ENCODE measurements at regions not wholly inside any gene's neighbourhood (a gene's known extent, or its start where the extent isn't known, plus 50 kb on each side); places are given as distances from the start of the nearest gene placed in this dataset.

GRCh38 chr4:182101618-182102017 is 141.6 kb upstream of the TENM3 start:
- no peak for TF ChIP-seq CTCF (IDR thresholded peaks at IDR 0.05; ENCODE audit: insufficient read depth, low read length)
- TF ChIP-seq POLR2AphosphoS5 (IDR thresholded peaks at IDR 0.05; ENCODE audit: low read depth) = no peak
- no peak for TF ChIP-seq REST (IDR thresholded peaks at IDR 0.05; ENCODE audit: insufficient replicate concordance, low read depth)
- TF ChIP-seq GABPA (IDR thresholded peaks at IDR 0.05; ENCODE audit: low read depth) = no peak
- TF ChIP-seq SPI1 (IDR thresholded peaks at IDR 0.05; ENCODE audit: borderline replicate concordance, low read depth) = no peak

All from HL-60 (cell line).